ENCODE measurements at regions not wholly inside any gene's neighbourhood (a gene's known extent, or its start where the extent isn't known, plus 50 kb on each side); places are given as distances from the start of the nearest gene placed in this dataset.

DNA sequence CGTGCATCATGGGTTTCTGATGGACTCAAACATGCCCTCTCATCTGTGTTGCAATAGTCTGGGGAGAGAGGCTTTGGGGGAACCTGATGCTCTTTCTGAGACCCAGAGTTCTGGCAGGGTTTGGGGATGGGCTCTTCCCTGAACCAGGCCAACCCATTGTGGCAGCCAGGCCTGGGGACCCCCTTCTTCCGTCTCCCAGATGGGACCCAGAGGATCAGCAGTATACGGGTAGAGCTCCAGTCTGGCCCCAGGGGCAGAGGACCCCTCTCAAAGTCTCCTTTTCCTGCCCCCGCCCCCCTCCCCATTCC, 333.7 kb downstream of the DYSF start:
- H3K4me1 ChIP-seq (ENCODE audit: control insufficient read depth, insufficient read depth, low read length) = peaks cover 13% of the 10 kb centered on the region
- no peak for DNase-seq (ENCODE audit: low read depth, low spot score)
- intact Hi-C loops (cut with micrococcal nuclease; ENCODE audit: unreplicated experiment) = no loop called here
- in situ Hi-C loops (cut with HindIII; ENCODE audit: low pct_unique_long_range_greater_than_20kb, low sequenced_read_pairs) = no loop called here
- ChIA-PET POLR2A (no interaction called here), CTCF (no interaction called here)
- ATAC-seq = no peak
- no TSS peak for BruUV-seq (replicated peaks)
- H3K36me3 ChIP-seq (ENCODE audit: control insufficient read depth, insufficient read depth, low read length) = no peaks in the 10 kb centered on the region
- no peak overlapping the region for H3K4me3 ChIP-seq (ENCODE audit: low read depth in 2 of 2, low read length in 2 of 2)
- no peak overlapping the region for H3K27ac ChIP-seq (ENCODE audit: low read length)
- no peaks in the 10 kb centered on the region for H3K9me3 ChIP-seq (ENCODE audit: control insufficient read depth, insufficient read depth, low read depth, low read length)
- TF ChIP-seq, protein P1, sequence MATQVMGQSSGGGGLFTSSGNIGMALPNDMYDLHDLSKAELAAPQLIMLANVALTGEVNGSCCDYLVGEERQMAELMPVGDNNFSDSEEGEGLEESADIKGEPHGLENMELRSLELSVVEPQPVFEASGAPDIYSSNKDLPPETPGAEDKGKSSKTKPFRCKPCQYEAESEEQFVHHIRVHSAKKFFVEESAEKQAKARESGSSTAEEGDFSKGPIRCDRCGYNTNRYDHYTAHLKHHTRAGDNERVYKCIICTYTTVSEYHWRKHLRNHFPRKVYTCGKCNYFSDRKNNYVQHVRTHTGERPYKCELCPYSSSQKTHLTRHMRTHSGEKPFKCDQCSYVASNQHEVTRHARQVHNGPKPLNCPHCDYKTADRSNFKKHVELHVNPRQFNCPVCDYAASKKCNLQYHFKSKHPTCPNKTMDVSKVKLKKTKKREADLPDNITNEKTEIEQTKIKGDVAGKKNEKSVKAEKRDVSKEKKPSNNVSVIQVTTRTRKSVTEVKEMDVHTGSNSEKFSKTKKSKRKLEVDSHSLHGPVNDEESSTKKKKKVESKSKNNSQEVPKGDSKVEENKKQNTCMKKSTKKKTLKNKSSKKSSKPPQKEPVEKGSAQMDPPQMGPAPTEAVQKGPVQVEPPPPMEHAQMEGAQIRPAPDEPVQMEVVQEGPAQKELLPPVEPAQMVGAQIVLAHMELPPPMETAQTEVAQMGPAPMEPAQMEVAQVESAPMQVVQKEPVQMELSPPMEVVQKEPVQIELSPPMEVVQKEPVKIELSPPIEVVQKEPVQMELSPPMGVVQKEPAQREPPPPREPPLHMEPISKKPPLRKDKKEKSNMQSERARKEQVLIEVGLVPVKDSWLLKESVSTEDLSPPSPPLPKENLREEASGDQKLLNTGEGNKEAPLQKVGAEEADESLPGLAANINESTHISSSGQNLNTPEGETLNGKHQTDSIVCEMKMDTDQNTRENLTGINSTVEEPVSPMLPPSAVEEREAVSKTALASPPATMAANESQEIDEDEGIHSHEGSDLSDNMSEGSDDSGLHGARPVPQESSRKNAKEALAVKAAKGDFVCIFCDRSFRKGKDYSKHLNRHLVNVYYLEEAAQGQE (IDR thresholded peaks at IDR 0.05; ENCODE audit: insufficient read depth in 1 of 2, low read depth in 2 of 2, low read length in 1 of 2) = no peak
- TF ChIP-seq SIN3A (IDR thresholded peaks at IDR 0.05; ENCODE audit: borderline replicate concordance, insufficient read depth, low read depth, low read length) (no peak), POLR2AphosphoS5 (IDR thresholded peaks at IDR 0.05; ENCODE audit: low read depth, low read length) (no peak), TCF7L2 (IDR thresholded peaks at IDR 0.05; ENCODE audit: low read depth, low read length) (no peak)
- TF ChIP-seq, protein P2, sequence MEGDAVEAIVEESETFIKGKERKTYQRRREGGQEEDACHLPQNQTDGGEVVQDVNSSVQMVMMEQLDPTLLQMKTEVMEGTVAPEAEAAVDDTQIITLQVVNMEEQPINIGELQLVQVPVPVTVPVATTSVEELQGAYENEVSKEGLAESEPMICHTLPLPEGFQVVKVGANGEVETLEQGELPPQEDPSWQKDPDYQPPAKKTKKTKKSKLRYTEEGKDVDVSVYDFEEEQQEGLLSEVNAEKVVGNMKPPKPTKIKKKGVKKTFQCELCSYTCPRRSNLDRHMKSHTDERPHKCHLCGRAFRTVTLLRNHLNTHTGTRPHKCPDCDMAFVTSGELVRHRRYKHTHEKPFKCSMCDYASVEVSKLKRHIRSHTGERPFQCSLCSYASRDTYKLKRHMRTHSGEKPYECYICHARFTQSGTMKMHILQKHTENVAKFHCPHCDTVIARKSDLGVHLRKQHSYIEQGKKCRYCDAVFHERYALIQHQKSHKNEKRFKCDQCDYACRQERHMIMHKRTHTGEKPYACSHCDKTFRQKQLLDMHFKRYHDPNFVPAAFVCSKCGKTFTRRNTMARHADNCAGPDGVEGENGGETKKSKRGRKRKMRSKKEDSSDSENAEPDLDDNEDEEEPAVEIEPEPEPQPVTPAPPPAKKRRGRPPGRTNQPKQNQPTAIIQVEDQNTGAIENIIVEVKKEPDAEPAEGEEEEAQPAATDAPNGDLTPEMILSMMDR (IDR thresholded peaks at IDR 0.05) = no peak
- H3K27me3 ChIP-seq (ENCODE audit: control insufficient read depth, insufficient read depth, low read length) = no peaks in the 10 kb centered on the region

DNA sequence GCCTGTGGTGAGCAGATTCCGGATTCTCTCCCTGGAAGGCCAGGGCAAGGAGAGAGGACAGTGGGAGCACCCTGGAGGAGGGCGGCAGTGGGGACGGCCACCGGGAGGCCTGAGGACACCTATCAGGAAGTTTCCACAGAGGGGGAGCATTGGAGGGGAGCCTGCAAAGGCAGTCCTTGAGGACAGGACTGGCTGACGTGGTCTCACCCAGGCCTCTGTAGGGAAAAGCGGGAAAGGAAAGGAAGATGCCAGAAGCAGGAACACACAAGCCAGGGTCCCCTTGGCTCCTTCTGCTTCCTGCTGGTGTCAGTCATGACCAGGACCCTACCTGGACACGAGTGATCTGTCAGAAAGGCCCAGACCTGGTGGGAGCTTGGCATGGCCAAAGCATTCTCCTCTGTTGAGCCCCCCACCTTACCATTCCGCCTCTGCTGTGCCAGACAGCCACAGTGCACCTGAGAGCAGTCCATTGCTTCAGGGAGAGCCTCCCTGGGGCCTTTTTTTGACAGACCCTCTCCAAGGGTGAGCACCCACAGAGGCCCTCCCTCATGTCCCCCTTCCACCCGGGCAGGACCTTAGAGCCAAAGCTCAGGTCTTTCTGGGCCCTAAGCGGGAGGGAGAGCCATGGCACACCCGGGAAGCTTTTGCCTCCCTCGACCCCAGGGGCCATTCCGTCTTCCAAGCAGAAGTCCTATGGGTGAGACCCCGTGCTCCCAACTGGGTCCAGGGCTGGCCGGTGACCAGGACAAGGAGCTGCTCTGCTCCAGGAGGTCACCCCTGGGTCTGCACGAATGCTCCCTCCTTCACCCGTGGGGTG, 333.1 kb downstream of the DYSF start:
- Histone ChIP-seq H3K36me3 (ENCODE audit: control insufficient read depth, insufficient read depth, low read length) (no peaks in the 10 kb centered on the region), H3K27me3 (ENCODE audit: control insufficient read depth, insufficient read depth, low read length) (no peaks in the 10 kb centered on the region), H3K27ac (ENCODE audit: low read length) (no peak overlapping the region), H3K9me3 (ENCODE audit: control insufficient read depth, insufficient read depth, low read depth, low read length) (no peaks in the 10 kb centered on the region), H3K4me1 (ENCODE audit: control insufficient read depth, insufficient read depth, low read length) (peaks cover 13% of the 10 kb centered on the region), H3K4me3 (ENCODE audit: low read depth in 2 of 2, low read length in 2 of 2) (no peak overlapping the region)
- TF ChIP-seq SIN3A (IDR thresholded peaks at IDR 0.05; ENCODE audit: borderline replicate concordance, insufficient read depth, low read depth, low read length) (no peak), TCF7L2 (IDR thresholded peaks at IDR 0.05; ENCODE audit: low read depth, low read length) (no peak), POLR2AphosphoS5 (IDR thresholded peaks at IDR 0.05; ENCODE audit: low read depth, low read length) (no peak)
- TF ChIP-seq, protein P2 (IDR thresholded peaks at IDR 0.05) = no peak
- TF ChIP-seq, protein P1 (IDR thresholded peaks at IDR 0.05; ENCODE audit: insufficient read depth in 1 of 2, low read depth in 2 of 2, low read length in 1 of 2) = no peak
- in situ Hi-C loops (cut with HindIII; ENCODE audit: low pct_unique_long_range_greater_than_20kb, low sequenced_read_pairs) = no loop called here
- intact Hi-C loops (cut with micrococcal nuclease; ENCODE audit: unreplicated experiment) = no loop called here
- BruUV-seq (replicated peaks) = no TSS peak
- DNase-seq (ENCODE audit: low read depth, low spot score) (no peak), ATAC-seq (no peak)
- CTCF ChIA-PET = no interaction called here
- POLR2A ChIA-PET = no interaction called here
